ENCODE measurements at regions not wholly inside any gene's neighbourhood (a gene's known extent, or its start where the extent isn't known, plus 50 kb on each side); places are given as distances from the start of the nearest gene placed in this dataset.

GRCh38 chr5:68954618-68954910 is 139.2 kb upstream of the SLC30A5 start:
- TF ChIP-seq CTCF (IDR thresholded peaks at IDR 0.05) = no peak
- TF ChIP-seq ZFX (IDR thresholded peaks at IDR 0.05; ENCODE audit: borderline replicate concordance) = no peak
